NCI-H146 (cell line): ENCODE measurements at regions not wholly inside any gene's neighbourhood (a gene's known extent, or its start where the extent isn't known, plus 50 kb on each side); places are given as distances from the start of the nearest gene placed in this dataset.
A peak's percentile ranks its signal among the peaks of the same experiment; 100 is the strongest.

Source experiments
- DNase-seq: peaks from one replicate; lab custom pipeline; 2025; lab: John Stamatoyannopoulos, UW

DNA sequence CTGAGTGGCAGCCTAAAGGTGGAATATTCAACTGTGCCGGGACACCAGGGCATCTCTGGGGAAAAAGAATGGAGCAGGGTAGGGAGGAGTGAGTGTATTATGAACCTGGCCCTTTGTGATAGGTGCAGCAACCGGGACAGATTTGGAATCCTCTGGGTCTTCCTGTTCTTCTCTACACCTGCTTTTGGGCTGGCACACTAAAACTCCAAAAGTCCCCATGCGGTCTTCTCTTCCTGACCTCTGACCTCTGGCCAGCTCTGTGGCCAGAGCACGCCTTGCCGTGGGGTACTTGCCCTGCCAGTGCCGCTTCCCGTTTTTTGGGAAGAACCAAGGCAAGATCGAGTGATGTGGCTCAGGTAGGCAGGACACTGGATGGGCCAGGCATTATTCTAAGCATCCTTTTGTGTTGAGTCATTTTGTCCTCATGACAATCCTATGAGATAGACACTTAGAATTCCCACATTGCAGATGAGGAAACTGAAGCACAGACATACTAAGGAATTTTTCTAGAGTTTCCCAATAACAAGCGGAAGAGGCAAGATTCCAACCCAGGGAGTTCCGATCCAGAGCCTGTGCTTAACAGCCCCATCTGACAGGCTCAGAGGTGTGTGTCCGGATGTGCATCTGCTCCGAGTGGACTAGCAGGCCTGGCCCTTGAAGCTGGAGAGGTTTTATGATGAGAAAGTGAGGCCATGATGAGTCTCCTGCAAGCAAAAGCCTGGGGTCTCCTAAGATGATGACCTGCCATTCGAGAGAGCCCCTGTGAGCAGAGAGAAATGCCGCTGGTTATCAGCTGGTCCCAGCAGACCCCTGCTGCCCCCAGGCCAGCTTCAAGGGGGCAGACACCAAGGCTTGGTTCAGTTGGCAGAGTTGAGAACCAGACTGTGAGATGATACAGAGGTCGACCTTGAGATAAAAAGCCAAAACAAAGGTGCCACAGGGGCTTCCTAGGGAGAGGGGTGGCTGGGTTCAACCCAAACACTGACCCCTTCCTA, 67.9 kb upstream of the ESRRB start:
- no peak for DNase-seq

DNA sequence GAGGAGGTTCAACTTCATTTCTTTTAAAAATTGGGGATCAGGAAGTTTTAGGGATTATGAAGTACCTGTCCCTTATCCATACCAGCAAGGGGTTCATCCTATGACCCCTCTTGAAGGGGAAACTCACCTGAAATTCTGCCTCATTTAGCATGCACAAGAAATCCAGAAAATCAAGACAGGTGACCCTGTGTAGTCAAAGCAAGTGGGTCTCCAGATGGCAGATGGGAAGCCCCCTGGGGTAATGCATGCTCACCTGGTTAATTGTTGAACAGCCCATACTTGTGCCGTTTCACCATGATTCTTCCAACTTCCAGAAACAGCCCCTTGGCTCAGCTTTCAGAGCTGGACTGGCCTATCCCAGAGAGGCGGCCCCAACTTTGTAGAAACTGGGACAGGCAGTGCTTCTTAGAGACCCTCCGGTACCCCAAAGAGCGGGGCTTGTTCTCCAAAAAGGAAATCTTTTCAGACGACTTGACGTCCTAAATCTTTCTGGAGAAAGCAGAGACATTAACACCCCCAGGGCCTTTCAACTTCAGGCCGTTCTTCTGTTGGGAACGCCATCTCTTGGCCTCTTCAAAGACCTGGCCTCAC, 66.3 kb upstream of the ESRRB start:
- no peak for DNase-seq

DNA sequence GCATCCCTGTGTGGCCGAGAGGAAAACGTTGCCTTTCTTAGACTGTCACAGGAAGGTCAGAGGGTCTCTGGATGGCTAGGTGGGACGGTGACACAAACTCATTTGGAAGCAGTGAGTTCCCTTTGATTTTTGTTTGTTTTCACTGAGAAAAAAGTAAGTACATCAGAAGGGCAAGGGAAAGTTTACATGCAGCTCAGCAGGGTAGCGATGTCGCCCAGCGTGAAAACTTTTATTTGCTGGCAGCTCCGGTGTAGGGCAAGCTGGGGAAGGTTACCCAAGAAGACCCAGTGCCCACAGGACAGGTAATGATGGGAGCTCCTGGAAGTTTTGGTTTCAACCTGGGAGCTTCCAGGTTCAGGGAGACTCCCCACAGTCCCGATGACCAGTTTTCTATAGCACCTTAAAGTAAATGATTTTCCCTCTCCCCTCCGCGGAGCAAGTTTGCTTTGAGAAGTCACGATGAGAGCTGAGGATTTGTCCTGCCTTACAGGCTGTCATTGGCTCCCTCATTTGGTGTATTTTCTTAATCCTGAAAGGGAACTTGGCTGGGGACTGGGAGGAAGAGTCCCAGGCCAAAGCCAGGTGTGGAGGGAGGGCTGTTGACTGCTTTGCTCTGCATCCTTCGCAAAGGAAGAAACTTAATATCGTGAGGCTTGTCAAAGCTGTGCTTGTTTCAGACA, 64.7 kb upstream of the ESRRB start:
- no peak for DNase-seq

DNA sequence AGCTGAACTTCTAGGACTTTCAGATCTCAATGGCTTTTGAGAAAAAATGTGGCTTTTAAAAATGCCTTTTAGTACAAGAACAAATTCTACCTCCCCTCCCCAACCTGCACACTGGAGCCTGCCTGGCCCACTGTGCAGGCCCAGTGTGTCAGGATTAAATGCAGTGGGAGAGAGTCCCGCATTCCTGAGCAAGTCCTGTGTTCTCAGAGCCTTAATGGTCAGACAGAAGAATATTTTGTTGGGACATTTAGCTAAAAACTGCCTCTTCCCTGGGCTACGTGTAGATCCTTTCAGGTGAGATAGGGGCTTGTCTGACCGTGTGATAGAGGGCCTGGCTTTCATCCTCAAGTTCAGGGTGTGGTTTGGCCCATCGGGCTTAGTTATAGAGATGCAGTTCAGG, 63.1 kb upstream of the ESRRB start:
- DNase-seq = no peak

DNA sequence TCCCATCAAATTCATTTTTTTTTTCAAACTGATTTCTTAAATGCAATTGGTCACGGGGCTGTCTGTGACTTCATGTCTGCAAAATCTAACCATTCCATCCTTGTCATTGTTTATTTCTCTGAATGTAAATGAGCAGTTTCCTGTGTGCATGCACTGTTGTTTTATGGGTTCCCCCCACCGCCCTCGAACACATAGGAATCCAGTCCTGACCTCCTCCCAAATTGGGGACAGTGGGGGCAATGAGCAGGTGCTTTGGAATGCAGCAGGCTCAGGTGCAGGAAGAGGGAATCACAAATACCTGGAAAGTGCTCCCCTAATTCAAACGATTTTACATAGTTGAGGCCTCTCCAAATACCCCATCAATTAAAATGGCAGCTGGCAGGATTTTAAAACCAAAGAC, 62.6 kb upstream of the ESRRB start:
- DNase-seq = no peak

DNA sequence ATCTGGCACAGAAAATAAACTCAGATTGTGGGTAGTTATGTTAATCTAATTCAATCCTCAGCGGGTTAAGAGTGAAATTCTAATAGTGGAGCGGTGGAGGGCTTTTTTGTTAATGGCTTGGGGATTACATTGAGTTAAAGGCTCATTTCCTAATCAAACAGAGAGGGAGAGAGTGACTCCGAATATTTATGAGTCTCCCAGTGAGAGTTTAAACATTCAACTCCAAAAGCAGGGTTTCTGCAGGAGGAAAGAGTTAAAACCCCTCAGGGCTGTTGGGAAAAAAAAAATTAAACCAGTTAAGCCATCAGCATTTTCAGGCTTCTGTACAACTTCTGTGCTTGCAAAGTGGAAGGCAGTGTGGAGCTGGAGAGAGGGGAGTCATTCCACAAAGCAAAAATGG, 62.1 kb upstream of the ESRRB start:
- peak; percentile 16 for DNase-seq

DNA sequence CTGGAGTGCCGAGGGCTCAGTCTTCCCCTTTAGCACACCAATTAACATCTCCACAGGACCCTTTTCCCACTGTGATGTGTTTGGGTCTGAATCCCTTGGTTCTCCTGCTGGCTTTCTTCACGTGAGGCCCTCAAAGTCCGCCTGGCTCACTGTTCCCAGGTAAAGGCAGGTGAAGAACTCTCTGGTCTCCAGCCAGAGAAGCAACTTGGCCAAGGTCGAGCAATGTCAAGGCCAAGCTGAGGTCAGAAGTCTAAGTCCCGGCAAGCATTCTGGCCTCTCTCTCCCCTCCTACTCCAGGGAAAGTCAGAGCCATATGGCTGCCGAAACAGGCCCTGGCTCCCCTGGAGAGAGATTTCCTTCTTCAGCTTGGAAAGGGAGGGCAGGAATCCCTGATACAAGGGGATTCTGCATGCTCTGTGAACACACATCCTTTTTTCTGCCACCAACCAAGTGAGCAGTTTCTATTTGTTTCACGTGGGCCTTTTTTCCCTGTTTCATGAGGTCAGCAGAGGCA, 61.4 kb upstream of the ESRRB start:
- no peak for DNase-seq

DNA sequence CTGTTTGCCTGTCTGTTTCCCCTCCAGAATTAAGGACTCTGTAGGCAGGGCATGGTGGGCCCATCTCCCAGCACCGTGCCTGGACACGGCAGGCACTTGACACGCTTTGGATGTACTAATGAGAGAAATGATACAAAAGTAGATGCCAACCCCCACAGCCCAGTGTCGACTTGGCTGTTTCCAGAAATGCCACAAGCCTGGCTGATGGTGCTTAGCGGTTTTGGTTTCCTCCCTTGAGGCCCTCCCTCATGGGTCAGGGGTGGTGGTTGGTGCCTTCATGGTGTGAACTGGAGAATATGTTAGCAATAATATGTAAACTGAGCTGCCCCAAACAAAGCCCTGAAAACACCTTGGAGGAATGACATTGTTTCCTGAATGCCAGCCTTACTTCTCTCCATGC, 55.5 kb upstream of the ESRRB start:
- DNase-seq = no peak

DNA sequence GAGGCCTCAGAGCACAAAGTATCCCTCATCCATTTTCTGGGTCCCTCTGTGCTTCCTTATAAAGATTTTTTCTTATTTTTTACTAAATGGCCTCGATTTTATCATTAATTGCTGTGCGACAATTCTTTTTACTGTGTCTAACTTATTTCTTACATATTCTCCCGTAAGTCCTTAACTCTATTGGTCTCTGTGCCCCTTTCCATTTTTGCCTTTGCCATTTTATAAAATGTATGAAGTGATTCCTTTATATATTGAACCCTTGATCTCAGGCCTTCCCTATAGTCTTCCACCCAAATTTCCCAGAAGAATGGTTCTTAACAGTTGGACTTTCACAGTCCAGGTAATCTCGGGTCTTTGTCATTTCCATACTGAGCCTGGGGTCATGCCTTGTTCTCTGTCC, 55.0 kb upstream of the ESRRB start:
- DNase-seq = no peak

DNA sequence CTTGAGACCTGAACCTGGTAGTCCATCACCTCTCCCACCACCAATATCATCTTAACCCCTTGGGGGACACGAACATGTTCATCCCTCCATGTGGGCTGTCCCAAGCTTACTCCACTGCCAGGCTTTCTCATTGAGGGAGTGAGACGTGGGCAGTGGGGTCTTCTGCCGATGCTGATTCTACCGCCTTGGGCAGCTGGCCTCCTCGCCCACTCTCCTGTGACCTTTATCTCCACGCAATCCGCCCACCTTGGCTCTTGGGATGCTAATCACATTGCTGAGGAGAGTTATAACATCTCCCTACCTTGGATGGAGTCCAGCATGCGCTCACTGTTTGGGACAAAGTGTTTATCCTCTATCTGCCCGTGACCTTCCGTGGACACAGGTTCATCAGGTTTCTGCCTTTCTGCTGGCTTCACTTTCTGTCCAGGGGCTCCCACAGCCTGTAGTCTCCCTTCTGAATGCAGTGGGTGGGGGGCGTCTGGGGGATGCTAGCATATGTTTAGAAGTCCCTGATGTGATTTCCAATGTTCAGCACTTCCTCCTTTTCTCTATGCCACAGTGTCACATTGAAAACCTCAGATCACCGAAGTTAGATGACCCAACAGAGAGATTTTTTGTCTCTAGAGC, 53.2 kb upstream of the ESRRB start:
- DNase-seq = no peak

DNA sequence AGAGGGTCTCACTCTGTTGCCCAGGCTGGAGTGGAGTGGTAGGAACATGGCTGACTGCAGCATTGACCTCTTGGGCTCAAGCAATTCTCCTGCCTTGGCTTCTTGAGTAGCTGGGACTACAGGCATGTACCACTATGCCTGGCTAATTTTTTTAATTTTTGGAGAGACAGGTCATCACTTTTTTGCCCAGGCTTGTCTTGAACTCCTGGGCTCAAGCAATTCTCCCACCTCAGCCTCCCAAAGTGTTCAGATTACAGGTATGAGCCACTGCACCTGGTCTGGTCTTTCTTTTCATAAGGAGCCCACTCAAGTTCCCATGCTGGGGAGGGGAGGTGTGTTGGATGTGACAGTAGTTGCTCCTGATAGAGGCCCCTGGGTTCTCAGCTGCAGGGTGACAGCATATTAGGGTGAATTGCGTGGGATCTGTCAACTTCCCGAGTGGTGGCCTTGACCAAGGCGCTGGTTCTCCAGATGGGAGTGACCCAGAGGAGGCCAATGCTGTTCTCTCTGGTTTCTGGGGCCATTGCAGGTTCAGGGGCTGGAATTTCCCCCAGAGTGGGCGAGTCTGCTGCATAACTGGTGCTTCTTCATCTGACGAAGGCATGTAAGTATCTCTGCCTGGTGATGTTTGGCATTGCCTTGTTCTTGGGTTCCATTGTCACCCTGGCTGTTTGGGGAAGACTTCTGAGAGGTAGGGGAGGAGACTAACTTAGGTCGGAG, 52.4 kb upstream of the ESRRB start:
- no peak for DNase-seq

DNA sequence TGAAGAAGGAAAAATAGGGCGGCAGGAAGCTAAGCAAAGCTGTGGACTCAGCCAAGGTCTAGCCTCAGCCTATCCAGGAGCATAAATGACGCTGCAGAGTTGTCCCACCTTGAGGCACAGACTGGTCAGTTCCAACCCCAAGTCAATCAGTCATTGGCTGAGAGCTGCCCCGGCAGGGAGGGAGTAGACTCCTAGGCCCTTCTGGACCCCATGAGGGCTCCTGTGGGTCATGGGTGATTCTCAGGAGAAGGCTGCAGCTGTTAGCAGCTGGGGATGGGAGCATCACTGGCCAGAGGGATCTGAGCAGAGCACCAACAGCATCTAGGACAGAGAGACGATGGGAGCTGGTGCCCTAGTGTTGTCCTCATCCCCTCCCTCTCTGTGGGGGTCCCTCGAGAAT, 51.8 kb upstream of the ESRRB start:
- no peak for DNase-seq
